SU-DHL-6 (cell line): ENCODE measurements at regions not wholly inside any gene's neighbourhood (a gene's known extent, or its start where the extent isn't known, plus 50 kb on each side); places are given as distances from the start of the nearest gene placed in this dataset.

Experiments used
- EZH2phosphoT487 ChIP-seq: fragments of 200-600 bp; sonication (generic), shearing (Covaris generic); conservative IDR thresholded peaks from 2 replicates; pipeline ENCODE4 v1.6.1; 2018; ENCODE audit warnings: mild to moderate bottlenecking, antibody characterized with exemption, low read length, moderate library complexity, mixed read lengths
- TF ChIP-seq, protein P1 (sequence below): fragments of 200-600 bp; sonication (generic); IDR thresholded peaks from one replicate; pipeline ENCODE4 v1.5.1; 2017; ENCODE audit warnings: antibody characterized with exemption, mild to moderate bottlenecking, low read length, moderate library complexity; ENCODE audit not compliant: insufficient read depth, poor library complexity, severe bottlenecking

DNA sequence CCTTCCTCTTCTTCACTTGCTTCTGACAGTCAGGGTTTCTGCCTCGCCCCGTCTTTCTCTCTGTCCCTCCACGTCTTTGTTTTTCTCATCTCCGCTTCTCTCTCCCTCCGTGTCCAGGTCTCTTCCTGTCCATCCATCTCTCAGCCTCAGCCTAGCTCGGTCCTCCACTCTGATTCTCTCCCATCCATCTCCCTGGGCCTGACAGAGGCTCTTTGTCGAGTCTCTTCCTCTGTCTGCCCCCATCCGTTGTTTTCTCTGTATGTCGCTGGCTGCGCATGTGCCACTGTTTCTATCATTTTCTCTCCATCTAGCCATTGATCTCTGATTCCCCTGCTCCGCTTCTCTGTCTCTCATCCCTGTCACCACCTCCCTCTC, 328.9 kb upstream of the TBX3 start:
- TF ChIP-seq, protein P1, sequence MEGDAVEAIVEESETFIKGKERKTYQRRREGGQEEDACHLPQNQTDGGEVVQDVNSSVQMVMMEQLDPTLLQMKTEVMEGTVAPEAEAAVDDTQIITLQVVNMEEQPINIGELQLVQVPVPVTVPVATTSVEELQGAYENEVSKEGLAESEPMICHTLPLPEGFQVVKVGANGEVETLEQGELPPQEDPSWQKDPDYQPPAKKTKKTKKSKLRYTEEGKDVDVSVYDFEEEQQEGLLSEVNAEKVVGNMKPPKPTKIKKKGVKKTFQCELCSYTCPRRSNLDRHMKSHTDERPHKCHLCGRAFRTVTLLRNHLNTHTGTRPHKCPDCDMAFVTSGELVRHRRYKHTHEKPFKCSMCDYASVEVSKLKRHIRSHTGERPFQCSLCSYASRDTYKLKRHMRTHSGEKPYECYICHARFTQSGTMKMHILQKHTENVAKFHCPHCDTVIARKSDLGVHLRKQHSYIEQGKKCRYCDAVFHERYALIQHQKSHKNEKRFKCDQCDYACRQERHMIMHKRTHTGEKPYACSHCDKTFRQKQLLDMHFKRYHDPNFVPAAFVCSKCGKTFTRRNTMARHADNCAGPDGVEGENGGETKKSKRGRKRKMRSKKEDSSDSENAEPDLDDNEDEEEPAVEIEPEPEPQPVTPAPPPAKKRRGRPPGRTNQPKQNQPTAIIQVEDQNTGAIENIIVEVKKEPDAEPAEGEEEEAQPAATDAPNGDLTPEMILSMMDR, result no peak
- TF ChIP-seq EZH2phosphoT487, result no peak
